HepG2 (cell line): ENCODE measurements at regions not wholly inside any gene's neighbourhood (a gene's known extent, or its start where the extent isn't known, plus 50 kb on each side); places are given as distances from the start of the nearest gene placed in this dataset.

Experiments used
- ATAC-seq: fragments of 200-7000 bp; cut with Tn5 transposase; 3 replicates; pipeline ENCODE4 v1.9.1; 2020; ENCODE audit warnings: mild to moderate bottlenecking, moderate library complexity
- BruUV-seq: library from RNA; stranded (reverse); fragments of 400-500 nt; replicated peaks from 2 replicates; lab custom pipeline; 2021; lab: Mats Ljungman, UMichigan
- CTCF ChIA-PET: fragments of 300-600 bp; formaldehyde crosslinking; extraction: SDS; loops from one replicate; lab custom pipeline; 2021; ENCODE audit warnings: low total read pairs, inconsistent platforms, low intra/inter-chr PET ratio; lab: Yijun Ruan, JAX
- POLR2A ChIA-PET: fragments of 350-600 bp; sonication (Branson Sonifier 250); formaldehyde crosslinking; loops from one replicate; lab custom pipeline; 2020; ENCODE audit warnings: antibody characterized with exemption, inconsistent platforms; lab: Yijun Ruan, JAX
- DNase-seq: peaks from one replicate; pipeline ENCODE4 v3.0.0-alpha.2; 2015; ENCODE audit warnings: low spot score
- FAIRE-seq: peaks from 3 replicates; lab custom pipeline; 2011; peaks lifted over from hg19 to GRCh38; lab: Jason Lieb, UNC
- H2AFZ ChIP-seq: one replicate; pipeline ENCODE4 v1.6.1; 2011; ENCODE audit warnings: low read length, inconsistent platforms
- H3K27ac ChIP-seq: fragments of 300-600 bp; 3 replicates; pipeline ENCODE4 v1.8.0; 2011; ENCODE audit warnings: mixed run types, mild to moderate bottlenecking, mixed read lengths, low read length, inconsistent platforms; ENCODE audit not compliant: insufficient read depth; ENCODE audit errors: extremely low read length
- H3K27me3 ChIP-seq, 2 experiments: fragments of 200-600 bp in 1 of 2; 2 replicates in 1 of 2; 3 replicates in 1 of 2; pipeline versions ENCODE4 v1.6.0 to v1.8.0; 2011; ENCODE audit warnings: low read length in 2 of 2, mild to moderate bottlenecking in 2 of 2, moderate library complexity in 2 of 2, inconsistent platforms in 1 of 2; ENCODE audit not compliant: insufficient read depth in 2 of 2, control insufficient read depth in 1 of 2
- H3K36me3 ChIP-seq, 2 experiments: fragments of 200-600 bp in 1 of 2; replicated peaks in 1 of 2; 2 replicates in 1 of 2; 3 replicates in 1 of 2; pipeline versions ENCODE4 v1.5.1 to v1.8.0; 2011; ENCODE audit warnings: low read length in 2 of 2, inconsistent platforms in 1 of 2; ENCODE audit not compliant: insufficient read depth in 2 of 2, control insufficient read depth in 1 of 2
- H3K4me1 ChIP-seq: 2 replicates; pipeline ENCODE4 v1.5.1; 2012; ENCODE audit warnings: low read length, inconsistent platforms; ENCODE audit not compliant: insufficient read depth
- H3K4me2 ChIP-seq: 2 replicates; pipeline ENCODE4 v1.6.0; 2011; ENCODE audit warnings: low read depth, low read length, inconsistent platforms
- H3K4me3 ChIP-seq, 3 experiments: fragments of 200-600 bp in 1 of 3; sonication (generic), shearing (Covaris generic) in 1 of 3; replicated peaks in 1 of 3; 2 replicates each; pipeline ENCODE4 v1.5.1; 2011 to 2016; ENCODE audit warnings: low read length in 3 of 3, inconsistent platforms in 2 of 3, low read depth in 2 of 3, mild to moderate bottlenecking in 2 of 3, control low read depth in 1 of 3, mixed read lengths in 1 of 3; ENCODE audit not compliant: insufficient read depth in 1 of 3
- H3K79me2 ChIP-seq: one replicate; pipeline ENCODE4 v1.6.1; 2011; ENCODE audit warnings: low read length, inconsistent platforms; ENCODE audit not compliant: insufficient read depth
- H3K9ac ChIP-seq: 2 replicates; pipeline ENCODE4 v1.6.0; 2011; ENCODE audit warnings: mild to moderate bottlenecking, low read depth, low read length, inconsistent platforms; ENCODE audit not compliant: insufficient read depth
- H3K9me3 ChIP-seq: 2 replicates; pipeline ENCODE4 v1.5.1; 2012; ENCODE audit warnings: mild to moderate bottlenecking, low read length
- H4K20me1 ChIP-seq: 2 replicates; pipeline ENCODE4 v1.6.0; 2011; ENCODE audit warnings: inconsistent platforms, mild to moderate bottlenecking, low read length, moderate library complexity; ENCODE audit not compliant: insufficient read depth
- HOXA9 ChIP-seq: sonication (generic); formaldehyde crosslinking; IDR thresholded peaks from 2 replicates; pipeline ENCODE4 v1.8.1; 2022; ENCODE audit warnings: missing genetic modification reagents, mild to moderate bottlenecking, moderate library complexity, borderline replicate concordance
- IKZF4 ChIP-seq: sonication (generic); formaldehyde crosslinking; IDR thresholded peaks from 2 replicates; pipeline ENCODE4 v1.5.1; 2020; ENCODE audit warnings: borderline replicate concordance, mild to moderate bottlenecking, low read depth, missing genetic modification reagents; ENCODE audit errors: not compliant biosample characterization
- TCF7 ChIP-seq: sonication (generic); IDR thresholded peaks from 2 replicates; pipeline ENCODE4 v1.6.1; 2016; ENCODE audit warnings: antibody characterized with exemption, low read depth
- ZFYVE20 ChIP-seq: sonication (generic); formaldehyde crosslinking; IDR thresholded peaks from 2 replicates; pipeline ENCODE4 v1.8.0; 2023; ENCODE audit warnings: low read depth, mild to moderate bottlenecking, moderate library complexity, missing genetic modification reagents, borderline replicate concordance
- ZNF383 ChIP-seq: sonication (generic); formaldehyde crosslinking; IDR thresholded peaks from 2 replicates; pipeline ENCODE4 v1.4.0; 2020; ENCODE audit warnings: missing genetic modification reagents, mild to moderate bottlenecking, borderline replicate concordance
- ZNF607 ChIP-seq: sonication (generic); formaldehyde crosslinking; IDR thresholded peaks from 2 replicates; pipeline ENCODE4 v1.5.1; 2020; ENCODE audit warnings: missing genetic modification reagents, mild to moderate bottlenecking, borderline replicate concordance
- WGBS: methylation state at CpG from one replicate; pipeline ENCODE4 v1.1.6; 2017; ENCODE audit warnings: low lambda C conversion rate; 5-methylcytosine and 5-hydroxymethylcytosine counted together
- in situ Hi-C: cut with HindIII; loops from 2 replicates; pipeline ENCODE4 v1.10.0; 2017; ENCODE audit warnings: low pct_unique_long_range_greater_than_20kb; ENCODE audit not compliant: extremely low pct_ligation_motif_present
- intact Hi-C: fragments of 100-400 bp; cut with micrococcal nuclease; formaldehyde crosslinking; loops from one replicate; pipeline ENCODE4 v1.10.0; 2022; ENCODE audit not compliant: unreplicated experiment
- TF ChIP-seq, protein P1 (sequence below): sonication (generic); formaldehyde crosslinking; IDR thresholded peaks from 2 replicates; pipeline ENCODE4 v1.5.0; 2020; ENCODE audit warnings: mild to moderate bottlenecking, missing genetic modification reagents, borderline replicate concordance
- TF ChIP-seq, protein P2 (sequence below): sonication (generic); formaldehyde crosslinking; IDR thresholded peaks from 2 replicates; pipeline ENCODE4 v1.5.0; 2020; ENCODE audit warnings: missing genetic modification reagents

DNA sequence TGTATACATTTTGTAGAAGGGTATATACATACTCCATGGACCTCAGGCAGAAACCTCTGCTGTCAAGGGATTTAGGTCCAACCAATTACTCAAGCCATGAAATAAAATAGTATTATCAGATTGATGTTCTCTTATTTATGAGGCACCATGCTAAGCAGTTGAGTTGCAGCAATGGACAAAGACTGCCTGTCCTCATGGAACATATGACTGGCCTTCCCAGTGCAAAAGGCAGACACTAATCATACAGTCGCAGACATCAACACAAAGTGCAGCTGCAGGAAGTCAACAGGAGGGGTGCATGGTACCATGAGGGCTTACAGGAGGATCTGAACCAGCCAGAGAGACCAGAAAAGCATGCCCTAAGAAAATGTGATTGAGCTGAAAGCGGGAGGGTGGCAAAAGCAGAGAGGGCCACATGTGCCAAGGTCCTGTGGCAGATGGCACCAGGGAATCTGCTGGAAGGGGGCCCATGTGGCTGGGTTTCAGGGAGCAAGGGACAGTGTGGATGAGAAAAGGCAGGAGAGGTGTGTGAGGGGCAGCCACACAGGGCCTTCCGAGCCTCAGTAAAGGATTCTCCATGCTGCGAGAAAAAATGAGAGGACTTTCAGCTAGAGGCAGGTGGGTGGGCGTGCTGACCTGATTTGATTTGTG, 61.4 kb upstream of the RNF152 start (continued):
- TF ChIP-seq, protein P1, sequence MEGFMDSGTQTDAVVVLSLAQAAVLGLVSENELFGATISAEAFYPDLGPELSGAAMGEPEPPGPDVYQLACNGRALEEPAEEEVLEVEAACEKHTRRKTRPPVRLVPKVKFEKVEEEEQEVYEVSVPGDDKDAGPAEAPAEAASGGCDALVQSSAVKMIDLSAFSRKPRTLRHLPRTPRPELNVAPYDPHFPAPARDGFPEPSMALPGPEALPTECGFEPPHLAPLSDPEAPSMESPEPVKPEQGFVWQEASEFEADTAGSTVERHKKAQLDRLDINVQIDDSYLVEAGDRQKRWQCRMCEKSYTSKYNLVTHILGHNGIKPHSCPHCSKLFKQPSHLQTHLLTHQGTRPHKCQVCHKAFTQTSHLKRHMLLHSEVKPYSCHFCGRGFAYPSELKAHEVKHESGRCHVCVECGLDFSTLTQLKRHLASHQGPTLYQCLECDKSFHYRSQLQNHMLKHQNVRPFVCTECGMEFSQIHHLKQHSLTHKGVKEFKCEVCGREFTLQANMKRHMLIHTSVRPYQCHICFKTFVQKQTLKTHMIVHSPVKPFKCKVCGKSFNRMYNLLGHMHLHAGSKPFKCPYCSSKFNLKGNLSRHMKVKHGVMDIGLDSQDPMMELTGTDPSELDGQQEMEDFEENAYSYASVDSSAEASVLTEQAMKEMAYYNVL = no peak

DNA sequence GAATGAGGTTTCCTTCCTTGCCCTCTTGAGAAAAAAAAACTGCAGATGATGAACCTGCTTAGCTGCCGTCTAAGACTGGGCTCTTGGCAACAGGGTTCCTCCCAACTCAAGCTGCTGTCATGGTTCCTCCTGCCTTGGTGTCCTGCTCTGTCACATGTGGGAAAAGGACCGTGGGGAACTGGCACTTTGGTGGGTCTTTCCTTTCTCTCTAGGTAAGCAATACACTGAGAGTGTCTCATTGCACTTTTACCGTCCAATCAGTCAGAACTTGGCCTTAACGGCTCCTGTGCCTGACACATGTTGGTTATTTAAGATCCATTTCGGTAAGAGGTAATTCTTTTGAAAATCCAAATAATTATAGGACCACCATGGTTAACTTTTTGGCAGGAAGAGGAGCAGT, 60.8 kb upstream of the RNF152 start:
- no peak overlapping the region for H3K27ac ChIP-seq
- no peak overlapping the region for H3K9ac ChIP-seq
- no peaks in the 10 kb centered on the region for H3K36me3 ChIP-seq
- no peak overlapping the region for H2AFZ ChIP-seq
- H4K20me1 ChIP-seq = no peaks in the 10 kb centered on the region
- no peak for DNase-seq
- no peak for FAIRE-seq
- H3K9me3 ChIP-seq = no peaks in the 10 kb centered on the region
- ATAC-seq = no peak
- ChIA-PET CTCF (no interaction called here), POLR2A (no interaction called here)
- peaks cover 0 to 19% of the 10 kb centered on the region in 2 experiments; a peak in 1 of 5 replicates for H3K27me3 ChIP-seq
- in situ Hi-C loops = no loop called here
- no TSS peak for BruUV-seq
- no peak overlapping the region for H3K4me2 ChIP-seq
- 4% methylated on average over 4 of the region's 5 CpGs for WGBS
- H3K79me2 ChIP-seq = no peaks in the 10 kb centered on the region
- TF ChIP-seq ZNF383 (CRISPR knock-in tag) (no peak), HOXA9 (CRISPR knock-in tag) (no peak), ZFYVE20 (no peak), TCF7 (no peak), ZNF607 (CRISPR knock-in tag) (no peak), IKZF4 (CRISPR knock-in tag) (no peak)
- TF ChIP-seq, protein P2, sequence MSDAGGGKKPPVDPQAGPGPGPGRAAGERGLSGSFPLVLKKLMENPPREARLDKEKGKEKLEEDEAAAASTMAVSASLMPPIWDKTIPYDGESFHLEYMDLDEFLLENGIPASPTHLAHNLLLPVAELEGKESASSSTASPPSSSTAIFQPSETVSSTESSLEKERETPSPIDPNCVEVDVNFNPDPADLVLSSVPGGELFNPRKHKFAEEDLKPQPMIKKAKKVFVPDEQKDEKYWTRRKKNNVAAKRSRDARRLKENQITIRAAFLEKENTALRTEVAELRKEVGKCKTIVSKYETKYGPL = no peak
- TF ChIP-seq, all 625 proteins: peak for 0
- no peak overlapping the region for H3K4me3 ChIP-seq
- intact Hi-C loops = no loop called here
- H3K4me1 ChIP-seq = no peaks in the 10 kb centered on the region
